ENCODE measurements at regions not wholly inside any gene's neighbourhood (a gene's known extent, or its start where the extent isn't known, plus 50 kb on each side); places are given as distances from the start of the nearest gene placed in this dataset.

DNA sequence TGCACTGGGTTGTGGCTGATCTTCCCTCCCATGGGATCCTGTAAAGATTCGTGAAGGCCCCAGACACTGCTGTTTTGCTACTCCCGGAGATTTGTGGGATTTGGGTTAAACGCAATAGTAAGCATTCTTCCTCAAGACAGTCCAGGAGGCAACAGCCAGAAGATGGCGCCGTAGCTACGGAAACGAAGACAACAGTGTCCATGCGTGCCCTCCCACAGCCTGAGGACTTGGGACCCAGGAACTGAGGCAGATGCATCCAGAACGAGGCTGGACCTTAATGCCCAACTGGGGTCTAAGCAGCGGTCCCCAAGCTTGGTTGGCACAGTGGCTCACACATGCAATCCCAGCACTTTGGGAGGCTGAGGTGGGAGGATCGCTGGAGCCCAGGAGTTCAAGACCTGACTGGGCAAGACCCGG lies 57.6 kb upstream of the ZNF507 start:
- peak; percentile 51 to 86 (median 67) for DNase-seq

DNA sequence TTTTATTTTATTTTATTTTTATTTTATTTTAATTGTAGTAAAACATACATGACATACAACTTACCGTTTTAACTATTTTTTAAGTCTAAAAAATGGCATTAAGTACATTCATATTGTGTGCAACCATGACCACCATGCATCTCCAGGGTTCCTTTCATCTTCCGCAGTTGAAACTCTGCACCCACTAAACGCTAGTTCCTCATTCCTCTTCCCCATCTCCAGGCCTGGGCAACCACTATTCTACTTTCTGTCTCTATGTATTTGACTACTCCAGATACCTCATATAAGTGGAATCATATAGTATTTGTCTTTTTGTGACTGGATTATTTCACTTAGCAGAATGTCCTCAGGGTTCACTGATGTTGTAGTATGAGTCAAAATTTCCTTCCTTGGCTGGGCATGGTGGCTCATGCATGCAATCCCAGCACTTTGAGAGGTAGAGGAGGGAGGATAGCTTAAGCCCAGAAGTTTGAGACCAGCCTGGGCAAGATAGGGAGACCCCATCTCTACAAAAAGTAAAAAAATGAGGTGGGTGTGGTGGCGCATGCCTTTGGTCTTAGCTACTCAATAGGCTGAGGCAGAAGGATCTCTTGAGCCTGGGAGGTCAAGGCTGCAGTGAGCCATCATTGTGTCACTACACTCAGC lies 55.7 kb upstream of the ZNF507 start:
- DNase-seq, result no peak

- no peak for DNase-seq
Measured at GRCh38 chr19:32291876-32292275, 53.5 kb upstream of the ZNF507 start.

- no peak for DNase-seq
Measured at GRCh38 chr19:32294871-32295438, 50.5 kb upstream of the ZNF507 start.

All from muscle of back (tissue), 3 donors.